Fibroblast of lung (primary cell): ENCODE measurements at regions not wholly inside any gene's neighbourhood (a gene's known extent, or its start where the extent isn't known, plus 50 kb on each side); places are given as distances from the start of the nearest gene placed in this dataset.

Experiments used
- EZH2 ChIP-seq: IDR thresholded peaks from 2 replicates; pipeline ENCODE4 v1.5.1; 2012; ENCODE audit warnings: low read length, control low read depth, mild to moderate bottlenecking; ENCODE audit errors: missing control alignments
- TF ChIP-seq, protein P1 (sequence below), 2 donors: IDR thresholded peaks in 1 of 2; conservative IDR thresholded peaks in 1 of 2; 1 replicate in 1 of 2; 2 replicates in 1 of 2; pipeline ENCODE4 v1.5.1; 2011 to 2012; ENCODE audit warnings: low read length in 2 of 2, control low read depth in 1 of 2, inconsistent platforms in 1 of 2, low read depth in 1 of 2, mild to moderate bottlenecking in 1 of 2

GRCh38 chr4:41331224-41331623 is 74.5 kb downstream of the UCHL1 start:
- no peak for TF ChIP-seq EZH2
- TF ChIP-seq, protein P1, sequence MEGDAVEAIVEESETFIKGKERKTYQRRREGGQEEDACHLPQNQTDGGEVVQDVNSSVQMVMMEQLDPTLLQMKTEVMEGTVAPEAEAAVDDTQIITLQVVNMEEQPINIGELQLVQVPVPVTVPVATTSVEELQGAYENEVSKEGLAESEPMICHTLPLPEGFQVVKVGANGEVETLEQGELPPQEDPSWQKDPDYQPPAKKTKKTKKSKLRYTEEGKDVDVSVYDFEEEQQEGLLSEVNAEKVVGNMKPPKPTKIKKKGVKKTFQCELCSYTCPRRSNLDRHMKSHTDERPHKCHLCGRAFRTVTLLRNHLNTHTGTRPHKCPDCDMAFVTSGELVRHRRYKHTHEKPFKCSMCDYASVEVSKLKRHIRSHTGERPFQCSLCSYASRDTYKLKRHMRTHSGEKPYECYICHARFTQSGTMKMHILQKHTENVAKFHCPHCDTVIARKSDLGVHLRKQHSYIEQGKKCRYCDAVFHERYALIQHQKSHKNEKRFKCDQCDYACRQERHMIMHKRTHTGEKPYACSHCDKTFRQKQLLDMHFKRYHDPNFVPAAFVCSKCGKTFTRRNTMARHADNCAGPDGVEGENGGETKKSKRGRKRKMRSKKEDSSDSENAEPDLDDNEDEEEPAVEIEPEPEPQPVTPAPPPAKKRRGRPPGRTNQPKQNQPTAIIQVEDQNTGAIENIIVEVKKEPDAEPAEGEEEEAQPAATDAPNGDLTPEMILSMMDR (conservative IDR thresholded peaks at IDR 0.05 in 1 of 2, IDR thresholded peaks at IDR 0.05 in 1 of 2; ENCODE audit: low read depth in 1 of 2, low read length in 2 of 2), result no peak
